Ovary (tissue), 3 donors: ENCODE measurements at regions not wholly inside any gene's neighbourhood (a gene's known extent, or its start where the extent isn't known, plus 50 kb on each side); places are given as distances from the start of the nearest gene placed in this dataset.

Experiments used
- EP300 ChIP-seq: sonication (generic); formaldehyde crosslinking; IDR thresholded peaks from one replicate; pipeline ENCODE4 v1.6.1; 2017; ENCODE audit warnings: antibody characterized with exemption
- TF ChIP-seq, protein P1 (sequence below), 3 donors: fragments of 450-650 bp in 2 of 3; fragments of 200-600 bp in 1 of 3; IDR thresholded peaks; one replicate each; pipeline versions ENCODE4 v1.5.1 to v1.8.0; 2016 to 2022; ENCODE audit warnings: antibody characterized with exemption in 3 of 3, mild to moderate bottlenecking in 1 of 3
- donor health status: DM: no; HTN: no; CAD: no.

DNA sequence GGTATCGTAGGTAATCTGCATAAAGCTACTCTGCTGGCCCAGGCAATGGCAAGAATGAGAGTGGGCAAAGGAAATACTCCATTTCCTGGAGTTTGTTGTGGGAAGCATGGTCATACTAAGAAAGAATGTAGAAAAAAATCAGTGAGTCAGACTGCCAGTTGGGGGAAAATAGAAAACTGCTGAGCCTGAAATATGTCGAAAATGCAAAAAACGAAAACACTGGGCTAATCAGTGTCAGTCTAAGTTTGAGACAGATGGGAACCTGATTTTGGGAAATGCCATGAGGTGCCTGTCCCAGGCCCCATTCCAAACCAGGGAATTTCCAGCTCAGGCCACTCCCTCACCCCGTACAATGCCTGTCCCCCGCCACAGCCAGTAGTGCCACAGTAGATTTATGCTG is 150.0 kb downstream of the ZNF33B start:
- TF ChIP-seq EP300, result no peak
- TF ChIP-seq, protein P1, sequence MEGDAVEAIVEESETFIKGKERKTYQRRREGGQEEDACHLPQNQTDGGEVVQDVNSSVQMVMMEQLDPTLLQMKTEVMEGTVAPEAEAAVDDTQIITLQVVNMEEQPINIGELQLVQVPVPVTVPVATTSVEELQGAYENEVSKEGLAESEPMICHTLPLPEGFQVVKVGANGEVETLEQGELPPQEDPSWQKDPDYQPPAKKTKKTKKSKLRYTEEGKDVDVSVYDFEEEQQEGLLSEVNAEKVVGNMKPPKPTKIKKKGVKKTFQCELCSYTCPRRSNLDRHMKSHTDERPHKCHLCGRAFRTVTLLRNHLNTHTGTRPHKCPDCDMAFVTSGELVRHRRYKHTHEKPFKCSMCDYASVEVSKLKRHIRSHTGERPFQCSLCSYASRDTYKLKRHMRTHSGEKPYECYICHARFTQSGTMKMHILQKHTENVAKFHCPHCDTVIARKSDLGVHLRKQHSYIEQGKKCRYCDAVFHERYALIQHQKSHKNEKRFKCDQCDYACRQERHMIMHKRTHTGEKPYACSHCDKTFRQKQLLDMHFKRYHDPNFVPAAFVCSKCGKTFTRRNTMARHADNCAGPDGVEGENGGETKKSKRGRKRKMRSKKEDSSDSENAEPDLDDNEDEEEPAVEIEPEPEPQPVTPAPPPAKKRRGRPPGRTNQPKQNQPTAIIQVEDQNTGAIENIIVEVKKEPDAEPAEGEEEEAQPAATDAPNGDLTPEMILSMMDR (IDR thresholded peaks at IDR 0.05), result no peak
